ENCODE measurements at regions not wholly inside any gene's neighbourhood (a gene's known extent, or its start where the extent isn't known, plus 50 kb on each side); places are given as distances from the start of the nearest gene placed in this dataset.

GRCh38 chr5:87599778-87600177 is 187.0 kb upstream of the CCNH start:
- ChIA-PET CTCF (no interaction called here), POLR2A (no interaction called here)
- H3K27me3 ChIP-seq (replicated peaks; ENCODE audit: control insufficient read depth, insufficient read depth, low read length), result no peaks in the 10 kb centered on the region
- Mint-ChIP-seq H3K9me3 (ENCODE audit: unreplicated experiment) (peaks cover 12% of the 10 kb centered on the region), H3K27me3 (ENCODE audit: insufficient read depth, unreplicated experiment) (no peaks in the 10 kb centered on the region), H3K36me3 (ENCODE audit: insufficient read depth, unreplicated experiment) (no peaks in the 10 kb centered on the region), H3K4me1 (ENCODE audit: low read depth, unreplicated experiment) (no peaks in the 10 kb centered on the region), H3K27ac (ENCODE audit: unreplicated experiment) (no peak overlapping the region), H3K4me3 (ENCODE audit: unreplicated experiment) (no peak overlapping the region)
- no peaks in the 10 kb centered on the region for H3K36me3 ChIP-seq (ENCODE audit: control insufficient read depth, insufficient read depth, low read length)
- no TSS peak for BruUV-seq (replicated peaks)
- no peak overlapping the region for H3K4me3 ChIP-seq (ENCODE audit: low read depth, low read length)
- H3K4me1 ChIP-seq, result no peaks in the 10 kb centered on the region
- intact Hi-C loops (cut with micrococcal nuclease; ENCODE audit: unreplicated experiment), result no loop called here
- TF ChIP-seq CTCF (IDR thresholded peaks at IDR 0.05; ENCODE audit: insufficient read depth in 1 of 2, low read depth in 1 of 2, low read length in 1 of 2, severe bottlenecking in 1 of 2, unreplicated experiment in 1 of 2), result no peak
- H3K9me3 ChIP-seq, result no peaks in the 10 kb centered on the region
- no peak for DNase-seq

GRCh38 chr5:87598460-87598859 is 185.7 kb upstream of the CCNH start:
- Histone ChIP-seq H3K27me3 (replicated peaks; ENCODE audit: control insufficient read depth, insufficient read depth, low read length) (no peaks in the 10 kb centered on the region), H3K4me3 (ENCODE audit: low read depth, low read length) (no peak overlapping the region), H3K36me3 (ENCODE audit: control insufficient read depth, insufficient read depth, low read length) (no peaks in the 10 kb centered on the region), H3K4me1 (no peaks in the 10 kb centered on the region), H3K9me3 (no peaks in the 10 kb centered on the region)
- no peak overlapping the region for H3K4me3 Mint-ChIP-seq (ENCODE audit: unreplicated experiment)
- no peaks in the 10 kb centered on the region for H3K36me3 Mint-ChIP-seq (ENCODE audit: insufficient read depth, unreplicated experiment)
- H3K27me3 Mint-ChIP-seq (ENCODE audit: insufficient read depth, unreplicated experiment), result no peaks in the 10 kb centered on the region
- no peaks in the 10 kb centered on the region for H3K4me1 Mint-ChIP-seq (ENCODE audit: low read depth, unreplicated experiment)
- BruUV-seq (replicated peaks), result no TSS peak
- intact Hi-C loops (cut with micrococcal nuclease; ENCODE audit: unreplicated experiment), result no loop called here
- CTCF ChIA-PET, result no interaction called here
- no peak overlapping the region for H3K27ac Mint-ChIP-seq (ENCODE audit: unreplicated experiment)
- DNase-seq, result no peak
- peaks cover 12% of the 10 kb centered on the region for H3K9me3 Mint-ChIP-seq (ENCODE audit: unreplicated experiment)
- no peak for TF ChIP-seq CTCF (IDR thresholded peaks at IDR 0.05; ENCODE audit: insufficient read depth in 1 of 2, low read depth in 1 of 2, low read length in 1 of 2, severe bottlenecking in 1 of 2, unreplicated experiment in 1 of 2)
- POLR2A ChIA-PET, result no interaction called here

- intact Hi-C loops (cut with micrococcal nuclease; ENCODE audit: unreplicated experiment), result no loop called here
- H3K27me3 Mint-ChIP-seq (ENCODE audit: insufficient read depth, unreplicated experiment), result no peaks in the 10 kb centered on the region
- Histone ChIP-seq H3K27me3 (replicated peaks; ENCODE audit: control insufficient read depth, insufficient read depth, low read length) (no peaks in the 10 kb centered on the region), H3K4me3 (ENCODE audit: low read depth, low read length) (no peak overlapping the region), H3K36me3 (ENCODE audit: control insufficient read depth, insufficient read depth, low read length) (no peaks in the 10 kb centered on the region), H3K4me1 (no peaks in the 10 kb centered on the region), H3K9me3 (no peaks in the 10 kb centered on the region)
- no peak overlapping the region for H3K27ac Mint-ChIP-seq (ENCODE audit: unreplicated experiment)
- no peak for DNase-seq
- H3K4me1 Mint-ChIP-seq (ENCODE audit: low read depth, unreplicated experiment), result no peaks in the 10 kb centered on the region
- no peaks in the 10 kb centered on the region for H3K36me3 Mint-ChIP-seq (ENCODE audit: insufficient read depth, unreplicated experiment)
- TF ChIP-seq CTCF (IDR thresholded peaks at IDR 0.05; ENCODE audit: insufficient read depth in 1 of 2, low read depth in 1 of 2, low read length in 1 of 2, severe bottlenecking in 1 of 2, unreplicated experiment in 1 of 2), result no peak
- ChIA-PET CTCF (no interaction called here), POLR2A (no interaction called here)
- no TSS peak for BruUV-seq (replicated peaks)
- peaks cover 12% of the 10 kb centered on the region for H3K9me3 Mint-ChIP-seq (ENCODE audit: unreplicated experiment)
- H3K4me3 Mint-ChIP-seq (ENCODE audit: unreplicated experiment), result no peak overlapping the region
Observed at GRCh38 chr5:87594566-87594965, 181.8 kb upstream of the CCNH start.
